GM18519 (cell line): ENCODE measurements at regions not wholly inside any gene's neighbourhood (a gene's known extent, or its start where the extent isn't known, plus 50 kb on each side); places are given as distances from the start of the nearest gene placed in this dataset.

Experiments
- ATAC-seq: cut with Tn5 transposase; IDR thresholded peaks from one replicate; pipeline ENCODE4 v1.9.1; 2021; ENCODE audit warnings: mild to moderate bottlenecking, moderate library complexity; ENCODE audit not compliant: unreplicated experiment, low FRiP score

- ATAC-seq, result no peak
These were observed 237.1 kb upstream of the OPRM1 start for GRCh38 chr6:153801917-153802316.

- no peak for ATAC-seq
These were observed 238.4 kb upstream of the OPRM1 start for GRCh38 chr6:153800580-153801188.

GRCh38 chr6:153790876-153791473 is 248.1 kb upstream of the OPRM1 start:
- ATAC-seq, result no peak

- no peak for ATAC-seq
These were observed 249.0 kb upstream of the OPRM1 start for GRCh38 chr6:153790048-153790447.

GRCh38 chr6:153787341-153787606 is 251.8 kb upstream of the OPRM1 start:
- ATAC-seq, result no peak

GRCh38 chr6:153781306-153781705 is 257.7 kb upstream of the OPRM1 start:
- ATAC-seq, result no peak

GRCh38 chr6:153780011-153780410 is 259.0 kb upstream of the OPRM1 start:
- ATAC-seq, result no peak

GRCh38 chr6:153778216-153778615 is 260.8 kb upstream of the OPRM1 start:
- ATAC-seq, result no peak

- ATAC-seq, result no peak
These were observed 267.5 kb upstream of the OPRM1 start for GRCh38 chr6:153771577-153771976.

- no peak for ATAC-seq
These were observed 271.9 kb upstream of the OPRM1 start for GRCh38 chr6:153767127-153767526.

- no peak for ATAC-seq
These were observed 280.5 kb upstream of the OPRM1 start for GRCh38 chr6:153758516-153758915.

GRCh38 chr6:153735761-153736160 is 303.3 kb upstream of the OPRM1 start:
- no peak for ATAC-seq

- ATAC-seq, result no peak
These were observed 309.9 kb upstream of the OPRM1 start for GRCh38 chr6:153729189-153729588.

GRCh38 chr6:153727885-153728284 is 311.2 kb upstream of the OPRM1 start:
- no peak for ATAC-seq

- no peak for ATAC-seq
These were observed 313.6 kb upstream of the OPRM1 start for GRCh38 chr6:153725456-153725855.

- ATAC-seq, result no peak
These were observed 318.3 kb upstream of the OPRM1 start for GRCh38 chr6:153720732-153721131.

- ATAC-seq, result no peak
These were observed 333.6 kb upstream of the OPRM1 start for GRCh38 chr6:153705429-153705828.

- ATAC-seq, result no peak
These were observed 336.4 kb upstream of the OPRM1 start for GRCh38 chr6:153702671-153703070.

- no peak for ATAC-seq
These were observed 340.4 kb upstream of the OPRM1 start for GRCh38 chr6:153698637-153699036.

- no peak for ATAC-seq
These were observed 341.0 kb upstream of the OPRM1 start for GRCh38 chr6:153698001-153698400.

- ATAC-seq, result no peak
These were observed 361.5 kb upstream of the OPRM1 start for GRCh38 chr6:153677522-153677921.

GRCh38 chr6:153673750-153674149 is 365.3 kb upstream of the OPRM1 start:
- no peak for ATAC-seq

GRCh38 chr6:153673225-153673624 is 365.8 kb upstream of the OPRM1 start:
- no peak for ATAC-seq
